ENCODE measurements at regions not wholly inside any gene's neighbourhood (a gene's known extent, or its start where the extent isn't known, plus 50 kb on each side); places are given as distances from the start of the nearest gene placed in this dataset.
"Not testable (repeated sequence)": the region's sequence is repeated elsewhere in the genome, so short reads cannot be mapped to it uniquely, and the experiment has no call there.

DNA sequence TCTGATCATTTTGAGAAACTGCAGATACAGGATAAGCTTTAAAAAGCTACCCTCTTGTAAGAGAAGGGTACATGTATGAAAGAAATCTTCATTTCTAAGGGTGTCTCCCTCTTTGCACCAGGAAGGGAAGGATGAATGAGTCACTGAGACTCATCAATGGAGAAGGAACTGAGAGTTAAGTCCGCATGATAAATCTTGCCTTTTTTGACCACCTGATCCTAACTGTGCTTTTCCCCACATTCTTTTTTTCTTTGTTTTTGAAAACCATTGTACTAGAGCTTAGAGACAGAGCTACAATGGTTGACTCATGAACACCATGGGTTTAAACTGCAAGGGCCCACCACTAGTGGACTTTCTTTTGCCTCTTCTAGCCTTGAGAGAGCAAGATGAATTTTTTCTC is 353.0 kb upstream of the RGS17 start:
- Mint-ChIP-seq H3K27ac (peak overlapping the region in 1 of 3 experiments; percentile 29), H3K4me1 (no peaks in the 10 kb centered on the region), H3K27me3 (ENCODE audit: low read depth) (no peaks in the 10 kb centered on the region), H3K9me3 (peaks cover 7% of the 10 kb centered on the region), H3K36me3 (ENCODE audit: low read depth) (no peaks in the 10 kb centered on the region), H3K4me3 (no peak overlapping the region)
- TF ChIP-seq, protein P1, sequence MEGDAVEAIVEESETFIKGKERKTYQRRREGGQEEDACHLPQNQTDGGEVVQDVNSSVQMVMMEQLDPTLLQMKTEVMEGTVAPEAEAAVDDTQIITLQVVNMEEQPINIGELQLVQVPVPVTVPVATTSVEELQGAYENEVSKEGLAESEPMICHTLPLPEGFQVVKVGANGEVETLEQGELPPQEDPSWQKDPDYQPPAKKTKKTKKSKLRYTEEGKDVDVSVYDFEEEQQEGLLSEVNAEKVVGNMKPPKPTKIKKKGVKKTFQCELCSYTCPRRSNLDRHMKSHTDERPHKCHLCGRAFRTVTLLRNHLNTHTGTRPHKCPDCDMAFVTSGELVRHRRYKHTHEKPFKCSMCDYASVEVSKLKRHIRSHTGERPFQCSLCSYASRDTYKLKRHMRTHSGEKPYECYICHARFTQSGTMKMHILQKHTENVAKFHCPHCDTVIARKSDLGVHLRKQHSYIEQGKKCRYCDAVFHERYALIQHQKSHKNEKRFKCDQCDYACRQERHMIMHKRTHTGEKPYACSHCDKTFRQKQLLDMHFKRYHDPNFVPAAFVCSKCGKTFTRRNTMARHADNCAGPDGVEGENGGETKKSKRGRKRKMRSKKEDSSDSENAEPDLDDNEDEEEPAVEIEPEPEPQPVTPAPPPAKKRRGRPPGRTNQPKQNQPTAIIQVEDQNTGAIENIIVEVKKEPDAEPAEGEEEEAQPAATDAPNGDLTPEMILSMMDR (IDR thresholded peaks at IDR 0.05; ENCODE audit: unreplicated experiment in 3 of 3), result no peak

DNA sequence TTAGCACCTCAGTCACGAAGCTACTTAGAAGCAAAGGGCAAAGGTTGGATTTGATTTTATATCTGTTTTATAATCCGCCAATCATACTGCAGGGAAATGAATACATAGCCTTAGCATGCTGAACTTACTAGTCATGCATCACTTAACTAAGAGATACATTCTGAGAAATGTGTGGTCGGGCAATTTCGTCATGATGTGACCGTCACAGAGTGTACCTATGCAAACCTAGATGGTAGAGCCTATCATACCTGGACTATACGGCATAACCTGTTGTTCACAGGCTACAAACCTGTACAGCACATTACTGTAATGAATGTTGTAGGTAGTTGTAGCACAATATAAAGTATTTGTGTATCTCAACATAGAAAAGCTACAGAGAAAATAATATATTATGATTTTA is 345.2 kb upstream of the RGS17 start:
- Mint-ChIP-seq H3K4me3 (no peak overlapping the region), H3K27ac (no peak overlapping the region), H3K36me3 (ENCODE audit: low read depth) (no peaks in the 10 kb centered on the region), H3K4me1 (no peaks in the 10 kb centered on the region), H3K9me3 (no peaks in the 10 kb centered on the region), H3K27me3 (ENCODE audit: low read depth) (no peaks in the 10 kb centered on the region)
- TF ChIP-seq, protein P1 (IDR thresholded peaks at IDR 0.05; ENCODE audit: unreplicated experiment in 3 of 3), result no peak

DNA sequence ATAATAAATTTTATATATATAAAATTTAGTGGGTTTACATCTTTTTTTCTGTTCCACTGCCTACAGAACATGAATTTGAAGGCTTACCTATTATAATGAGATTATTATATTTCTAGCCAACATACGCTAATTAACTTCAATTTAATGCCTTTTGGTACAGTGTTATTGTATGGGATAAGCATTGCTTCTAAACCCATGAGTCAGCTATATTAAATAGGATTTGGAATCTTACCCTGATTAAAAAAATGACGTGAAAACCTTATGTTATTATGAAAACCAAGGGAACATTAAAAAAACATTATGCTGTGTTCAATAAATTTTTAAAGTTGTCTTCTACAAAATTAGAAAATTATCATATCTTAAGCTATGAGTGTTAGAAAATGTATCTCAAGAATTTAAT is 334.0 kb upstream of the RGS17 start:
- no peaks in the 10 kb centered on the region for H3K4me1 Mint-ChIP-seq
- H3K27ac Mint-ChIP-seq, result no peak overlapping the region
- H3K9me3 Mint-ChIP-seq, result peaks cover 2% of the 10 kb centered on the region
- no peak overlapping the region for H3K4me3 Mint-ChIP-seq
- no peaks in the 10 kb centered on the region for H3K36me3 Mint-ChIP-seq (ENCODE audit: low read depth)
- H3K27me3 Mint-ChIP-seq (ENCODE audit: low read depth), result no peaks in the 10 kb centered on the region
- TF ChIP-seq, protein P1 (IDR thresholded peaks at IDR 0.05; ENCODE audit: unreplicated experiment in 3 of 3), result no peak

DNA sequence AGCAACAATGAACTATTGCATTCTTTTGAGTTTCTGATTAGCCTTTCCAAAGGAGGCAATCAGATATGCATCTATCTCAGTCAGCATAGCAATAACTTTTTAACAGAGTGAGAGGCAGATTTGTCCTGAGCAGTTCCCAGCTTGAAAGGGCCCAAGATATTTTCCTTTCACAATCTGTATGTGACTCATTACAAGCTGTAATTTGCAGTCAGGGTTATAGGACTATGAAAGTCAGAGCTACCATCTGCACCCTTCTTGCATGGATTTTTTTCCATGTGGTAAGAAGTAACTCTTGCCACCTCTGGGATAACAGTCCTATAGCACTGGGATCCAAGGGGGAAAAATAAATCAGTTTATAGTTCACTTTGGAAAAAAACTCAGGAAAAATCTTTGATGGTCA is 318.2 kb upstream of the RGS17 start:
- TF ChIP-seq, protein P1 (IDR thresholded peaks at IDR 0.05; ENCODE audit: unreplicated experiment in 3 of 3), result no peak
- H3K27me3 Mint-ChIP-seq (ENCODE audit: low read depth), result no peaks in the 10 kb centered on the region
- H3K27ac Mint-ChIP-seq, result no peak overlapping the region
- H3K4me3 Mint-ChIP-seq, result no peak overlapping the region
- peaks cover 3% of the 10 kb centered on the region for H3K9me3 Mint-ChIP-seq
- no peaks in the 10 kb centered on the region for H3K36me3 Mint-ChIP-seq (ENCODE audit: low read depth)
- H3K4me1 Mint-ChIP-seq, result no peaks in the 10 kb centered on the region

DNA sequence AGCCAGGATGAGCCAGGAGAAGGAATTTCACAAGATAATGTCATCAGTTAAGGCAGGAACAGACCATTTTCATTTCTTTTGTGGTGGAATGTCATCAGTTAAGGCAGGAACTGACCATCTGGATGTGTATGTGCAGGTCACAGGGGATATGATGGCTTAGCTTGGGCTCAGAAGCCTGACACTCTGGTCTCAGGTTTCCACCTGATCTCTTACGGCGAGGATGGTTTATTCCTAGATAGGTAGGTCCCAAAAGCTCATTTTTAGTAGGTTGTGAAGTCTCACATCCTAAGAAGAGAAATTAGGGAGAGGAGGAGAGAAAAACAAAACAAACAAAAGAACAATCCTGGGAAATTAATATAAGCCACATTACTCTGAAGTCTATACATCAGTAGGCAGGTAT is 311.7 kb upstream of the RGS17 start:
- not testable (repeated sequence) for H3K27me3 Mint-ChIP-seq (ENCODE audit: low read depth); H3K27ac Mint-ChIP-seq; H3K9me3 Mint-ChIP-seq; H3K4me3 Mint-ChIP-seq; H3K36me3 Mint-ChIP-seq (ENCODE audit: low read depth); H3K4me1 Mint-ChIP-seq

DNA sequence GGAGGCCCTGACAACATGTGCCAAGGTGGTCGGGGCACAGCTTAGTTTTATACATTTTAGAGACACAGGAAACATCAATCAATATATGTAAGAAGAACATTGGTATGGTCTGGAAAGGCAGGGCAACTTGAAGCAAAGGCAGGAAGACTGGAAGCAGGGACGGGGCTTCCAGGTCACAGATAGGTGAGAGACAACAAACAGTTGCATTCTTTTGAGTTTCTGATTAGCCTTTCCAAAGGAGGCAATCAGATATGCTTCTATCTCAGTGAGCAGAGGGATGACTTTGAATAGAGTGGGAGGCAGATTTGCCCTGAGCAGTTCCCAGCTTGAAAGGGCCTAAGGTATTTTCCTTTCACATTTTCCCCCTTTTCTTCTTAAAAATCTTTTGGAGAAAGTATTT is 311.0 kb upstream of the RGS17 start:
- no peaks in the 10 kb centered on the region for H3K4me1 Mint-ChIP-seq
- no peak overlapping the region for H3K4me3 Mint-ChIP-seq
- H3K9me3 Mint-ChIP-seq, result peaks cover 8% of the 10 kb centered on the region
- H3K36me3 Mint-ChIP-seq (ENCODE audit: low read depth), result no peaks in the 10 kb centered on the region
- TF ChIP-seq, protein P1 (IDR thresholded peaks at IDR 0.05; ENCODE audit: unreplicated experiment in 3 of 3), result no peak
- H3K27ac Mint-ChIP-seq, result no peak overlapping the region
- no peaks in the 10 kb centered on the region for H3K27me3 Mint-ChIP-seq (ENCODE audit: low read depth)

Data from nephron (organoid).